Right lobe of liver (tissue), 4 donors: ENCODE measurements at regions not wholly inside any gene's neighbourhood (a gene's known extent, or its start where the extent isn't known, plus 50 kb on each side); places are given as distances from the start of the nearest gene placed in this dataset.

ENCODE experiments used
- POLR2A ChIP-seq: fragments of 450-650 bp; IDR thresholded peaks from one replicate; pipeline ENCODE4 v1.6.1; 2017; ENCODE audit warnings: antibody characterized with exemption, mild to moderate bottlenecking
- TF ChIP-seq, protein P1 (sequence below), 4 donors: fragments of 200-600 bp in 3 of 4; fragments of 450-650 bp in 1 of 4; IDR thresholded peaks; one replicate each; pipeline versions ENCODE4 v1.5.1 to v1.8.0; 2016 to 2022; ENCODE audit warnings: antibody characterized with exemption in 4 of 4, mild to moderate bottlenecking in 2 of 4
- donor health status: DM: no; HTN: no; CAD: no.
- donor health status: DM: no; HTN: no; CAD: no.
- donor health status: DM: no; HTN: yes; CAD: no.

- TF ChIP-seq, protein P1, sequence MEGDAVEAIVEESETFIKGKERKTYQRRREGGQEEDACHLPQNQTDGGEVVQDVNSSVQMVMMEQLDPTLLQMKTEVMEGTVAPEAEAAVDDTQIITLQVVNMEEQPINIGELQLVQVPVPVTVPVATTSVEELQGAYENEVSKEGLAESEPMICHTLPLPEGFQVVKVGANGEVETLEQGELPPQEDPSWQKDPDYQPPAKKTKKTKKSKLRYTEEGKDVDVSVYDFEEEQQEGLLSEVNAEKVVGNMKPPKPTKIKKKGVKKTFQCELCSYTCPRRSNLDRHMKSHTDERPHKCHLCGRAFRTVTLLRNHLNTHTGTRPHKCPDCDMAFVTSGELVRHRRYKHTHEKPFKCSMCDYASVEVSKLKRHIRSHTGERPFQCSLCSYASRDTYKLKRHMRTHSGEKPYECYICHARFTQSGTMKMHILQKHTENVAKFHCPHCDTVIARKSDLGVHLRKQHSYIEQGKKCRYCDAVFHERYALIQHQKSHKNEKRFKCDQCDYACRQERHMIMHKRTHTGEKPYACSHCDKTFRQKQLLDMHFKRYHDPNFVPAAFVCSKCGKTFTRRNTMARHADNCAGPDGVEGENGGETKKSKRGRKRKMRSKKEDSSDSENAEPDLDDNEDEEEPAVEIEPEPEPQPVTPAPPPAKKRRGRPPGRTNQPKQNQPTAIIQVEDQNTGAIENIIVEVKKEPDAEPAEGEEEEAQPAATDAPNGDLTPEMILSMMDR (IDR thresholded peaks at IDR 0.05): no peak
- no peak for TF ChIP-seq POLR2A
These were observed 505.2 kb upstream of the RGMB start for GRCh38 chr5:98268162-98268860.
